ENCODE measurements at regions not wholly inside any gene's neighbourhood (a gene's known extent, or its start where the extent isn't known, plus 50 kb on each side); places are given as distances from the start of the nearest gene placed in this dataset.

DNA sequence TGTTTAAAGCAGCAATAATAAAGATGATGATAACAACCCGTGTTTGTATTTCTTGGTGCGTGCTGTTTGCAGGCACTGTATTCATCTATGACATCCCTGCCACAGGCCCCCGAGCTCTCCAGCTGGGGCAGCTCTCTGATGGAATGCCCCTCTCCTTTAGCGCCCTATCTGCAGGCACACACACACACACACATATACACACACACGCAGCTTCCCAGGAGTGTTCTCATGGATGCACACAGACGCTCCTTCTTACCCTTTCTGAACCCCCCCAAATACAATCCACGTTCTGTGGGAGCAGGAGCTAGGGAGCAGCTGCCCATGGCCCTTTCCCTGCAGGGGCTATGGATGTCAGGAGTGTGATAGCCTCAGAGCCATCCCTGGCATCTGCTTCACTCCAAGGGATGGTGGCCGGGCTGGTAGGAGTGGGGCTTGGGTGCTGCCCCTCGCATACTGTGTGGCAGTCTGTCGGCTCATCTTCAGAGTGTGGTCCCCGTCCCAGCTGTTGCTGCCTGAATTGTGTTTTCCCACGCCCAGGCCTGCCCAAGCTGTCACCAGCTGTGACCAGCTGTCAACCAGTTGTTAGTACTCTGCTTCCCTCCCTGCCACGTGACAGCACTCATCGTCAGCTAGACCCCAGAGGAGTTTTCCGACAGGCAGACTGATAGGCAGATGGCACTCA, 50.8 kb upstream of the MYCN start:
- no peak overlapping the region for H2AFZ ChIP-seq
- no peaks in the 10 kb centered on the region for H3K4me1 ChIP-seq
- H3K4me2 ChIP-seq (ENCODE audit: low read length), result no peak overlapping the region
- H3K27me3 ChIP-seq (ENCODE audit: control insufficient read depth, insufficient read depth, low read length), result no peaks in the 10 kb centered on the region
- no peaks in the 10 kb centered on the region for H3K79me2 ChIP-seq
- no peaks in the 10 kb centered on the region for H3K9me3 ChIP-seq (ENCODE audit: control insufficient read depth, low read length)
- TF ChIP-seq, protein P1, sequence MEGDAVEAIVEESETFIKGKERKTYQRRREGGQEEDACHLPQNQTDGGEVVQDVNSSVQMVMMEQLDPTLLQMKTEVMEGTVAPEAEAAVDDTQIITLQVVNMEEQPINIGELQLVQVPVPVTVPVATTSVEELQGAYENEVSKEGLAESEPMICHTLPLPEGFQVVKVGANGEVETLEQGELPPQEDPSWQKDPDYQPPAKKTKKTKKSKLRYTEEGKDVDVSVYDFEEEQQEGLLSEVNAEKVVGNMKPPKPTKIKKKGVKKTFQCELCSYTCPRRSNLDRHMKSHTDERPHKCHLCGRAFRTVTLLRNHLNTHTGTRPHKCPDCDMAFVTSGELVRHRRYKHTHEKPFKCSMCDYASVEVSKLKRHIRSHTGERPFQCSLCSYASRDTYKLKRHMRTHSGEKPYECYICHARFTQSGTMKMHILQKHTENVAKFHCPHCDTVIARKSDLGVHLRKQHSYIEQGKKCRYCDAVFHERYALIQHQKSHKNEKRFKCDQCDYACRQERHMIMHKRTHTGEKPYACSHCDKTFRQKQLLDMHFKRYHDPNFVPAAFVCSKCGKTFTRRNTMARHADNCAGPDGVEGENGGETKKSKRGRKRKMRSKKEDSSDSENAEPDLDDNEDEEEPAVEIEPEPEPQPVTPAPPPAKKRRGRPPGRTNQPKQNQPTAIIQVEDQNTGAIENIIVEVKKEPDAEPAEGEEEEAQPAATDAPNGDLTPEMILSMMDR (IDR thresholded peaks at IDR 0.05), result no peak
- no peak overlapping the region for H3K4me3 ChIP-seq (ENCODE audit: low read depth, low read length)
- H3K27ac ChIP-seq, result no peak overlapping the region
- no peaks in the 10 kb centered on the region for H3K36me3 ChIP-seq (ENCODE audit: control insufficient read depth, insufficient read depth, low read length)
- H3K9ac ChIP-seq, result no peak overlapping the region

DNA sequence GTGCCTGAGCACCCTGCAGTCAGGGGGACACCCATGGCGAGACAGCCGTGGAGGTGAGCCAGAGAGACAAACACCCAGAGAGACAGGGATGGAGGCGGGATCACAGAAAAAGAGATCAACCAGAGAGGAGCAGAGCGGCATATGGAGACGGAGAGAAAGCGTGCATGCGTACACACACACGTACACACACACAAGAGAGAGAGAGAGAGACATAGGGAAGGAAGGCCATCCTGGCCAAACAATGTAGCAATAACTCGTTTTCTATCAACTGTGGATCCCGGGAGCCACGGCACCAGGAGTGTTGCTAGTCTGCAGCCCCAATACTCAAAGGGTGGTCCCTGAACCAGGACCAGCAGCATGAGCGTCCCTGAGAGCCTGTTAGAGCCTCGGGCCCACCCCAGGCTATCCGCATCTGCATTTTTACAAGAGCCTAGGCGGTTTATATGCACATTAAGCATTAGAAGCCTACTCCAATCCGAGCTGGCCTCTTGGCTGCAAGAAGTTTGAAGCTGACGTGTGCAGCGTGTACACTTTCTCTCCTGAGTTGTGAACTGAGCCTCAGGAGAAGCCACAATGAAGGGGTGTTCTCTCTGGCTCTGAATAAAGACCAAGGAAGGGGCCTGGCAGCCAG, 50.1 kb upstream of the MYCN start:
- H2AFZ ChIP-seq, result no peak overlapping the region
- H3K27me3 ChIP-seq (ENCODE audit: control insufficient read depth, insufficient read depth, low read length), result no peaks in the 10 kb centered on the region
- TF ChIP-seq, protein P1 (IDR thresholded peaks at IDR 0.05), result no peak
- H3K4me2 ChIP-seq (ENCODE audit: low read length), result no peak overlapping the region
- H3K4me1 ChIP-seq, result no peaks in the 10 kb centered on the region
- no peak overlapping the region for H3K27ac ChIP-seq
- no peaks in the 10 kb centered on the region for H3K79me2 ChIP-seq
- H3K4me3 ChIP-seq (ENCODE audit: low read depth, low read length), result no peak overlapping the region
- no peaks in the 10 kb centered on the region for H3K36me3 ChIP-seq (ENCODE audit: control insufficient read depth, insufficient read depth, low read length)
- H3K9ac ChIP-seq, result no peak overlapping the region
- no peaks in the 10 kb centered on the region for H3K9me3 ChIP-seq (ENCODE audit: control insufficient read depth, low read length)
